Loucy (cell line): ENCODE measurements at regions not wholly inside any gene's neighbourhood (a gene's known extent, or its start where the extent isn't known, plus 50 kb on each side); places are given as distances from the start of the nearest gene placed in this dataset.

Experiments
- H2AFZ ChIP-seq: fragments of 200-600 bp; sonication (generic); 2 replicates; pipeline ENCODE4 v1.6.0; 2016; ENCODE audit warnings: antibody characterized with exemption, mild to moderate bottlenecking, low read length, moderate library complexity
- H3F3A ChIP-seq: fragments of 200-600 bp; 2 replicates; pipeline ENCODE4 v1.6.0; 2016; ENCODE audit warnings: antibody characterized with exemption, low read depth, mild to moderate bottlenecking
- H3K27me3 ChIP-seq: fragments of 200-600 bp; sonication (generic); 2 replicates; pipeline ENCODE4 v1.6.1; 2014; ENCODE audit warnings: low read length, mild to moderate bottlenecking; ENCODE audit not compliant: insufficient read depth, poor library complexity, severe bottlenecking
- H3K36me3 ChIP-seq: fragments of 200-600 bp; sonication (generic); 2 replicates; pipeline ENCODE4 v1.6.1; 2016; ENCODE audit warnings: low read length; ENCODE audit not compliant: insufficient read depth
- H3K4me1 ChIP-seq: fragments of 200-600 bp; sonication (generic); 2 replicates; pipeline ENCODE4 v1.5.1; 2014; ENCODE audit warnings: low read length, mild to moderate bottlenecking; ENCODE audit not compliant: insufficient read depth, poor library complexity, severe bottlenecking
- H3K4me2 ChIP-seq: fragments of 200-600 bp; sonication (generic); 2 replicates; pipeline ENCODE4 v1.6.0; 2014; ENCODE audit warnings: antibody characterized with exemption, low read length, low read depth, mild to moderate bottlenecking; ENCODE audit not compliant: poor library complexity, severe bottlenecking
- H3K4me3 ChIP-seq: fragments of 200-600 bp; sonication (generic); 2 replicates; pipeline ENCODE4 v1.5.1; 2014; ENCODE audit warnings: low read length, mild to moderate bottlenecking, mixed read lengths; ENCODE audit not compliant: poor library complexity, severe bottlenecking
- H3K79me2 ChIP-seq: fragments of 200-600 bp; sonication (generic); 2 replicates; pipeline ENCODE4 v1.6.1; 2014; ENCODE audit warnings: low read length; ENCODE audit not compliant: insufficient read depth
- H3K9ac ChIP-seq: fragments of 200-600 bp; sonication (generic); 2 replicates; pipeline ENCODE4 v1.6.0; 2014; ENCODE audit warnings: mild to moderate bottlenecking, low read depth, low read length, moderate library complexity; ENCODE audit not compliant: poor library complexity, severe bottlenecking
- H3K9me2 ChIP-seq: fragments of 200-600 bp; sonication (generic); replicated peaks from 2 replicates; pipeline ENCODE4 v1.6.1; 2016; ENCODE audit warnings: low read depth, low read length, mixed read lengths
- H3K9me3 ChIP-seq: fragments of 200-600 bp; sonication (generic); 2 replicates; pipeline ENCODE4 v1.6.1; 2014; ENCODE audit warnings: mild to moderate bottlenecking, antibody characterized with exemption, low read length, low read depth; ENCODE audit not compliant: insufficient read depth
- H4K20me1 ChIP-seq: fragments of 200-600 bp; sonication (generic); 2 replicates; pipeline ENCODE4 v1.6.0; 2014; ENCODE audit warnings: antibody characterized with exemption, low read length, mild to moderate bottlenecking; ENCODE audit not compliant: insufficient read depth, poor library complexity, severe bottlenecking
- CTCF ChIP-seq: fragments of 200-600 bp; sonication (generic); conservative IDR thresholded peaks from 2 replicates; pipeline ENCODE4 v1.5.1; 2014; ENCODE audit warnings: mild to moderate bottlenecking, antibody characterized with exemption, low read length
- EZH2phosphoT487 ChIP-seq: fragments of 200-600 bp; IDR thresholded peaks from 2 replicates; pipeline ENCODE4 v1.6.1; 2018; ENCODE audit warnings: antibody characterized with exemption, mild to moderate bottlenecking, moderate library complexity, borderline replicate concordance

DNA sequence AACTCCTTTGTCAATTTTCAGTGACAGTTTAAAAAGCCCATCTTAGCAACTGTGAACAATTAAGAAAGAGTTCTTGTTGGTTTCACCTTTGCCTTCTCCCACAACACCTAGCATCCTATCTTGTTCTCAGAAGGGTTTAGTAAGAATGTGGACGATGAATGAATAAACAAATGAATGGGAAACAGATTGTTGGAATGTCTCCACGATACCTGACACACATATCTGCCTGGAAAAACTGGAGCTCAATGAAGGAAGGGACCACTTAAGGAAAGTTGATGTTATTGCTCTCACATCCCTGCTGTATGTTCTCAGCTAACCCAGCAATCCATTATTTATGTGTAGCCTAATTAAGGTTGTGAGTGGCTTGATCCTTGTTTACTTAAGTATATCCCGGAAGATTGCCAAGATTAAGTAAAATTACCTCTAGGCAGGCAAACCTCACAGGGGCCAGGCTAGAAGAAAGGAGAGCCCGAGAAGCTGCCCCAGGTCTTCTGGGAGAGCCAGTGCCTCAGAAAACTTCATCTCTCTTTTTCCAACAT, 286.4 kb downstream of the NXPE2 start:
- Histone ChIP-seq H2AFZ (no peak overlapping the region), H3F3A (no peaks in the 10 kb centered on the region), H3K79me2 (no peaks in the 10 kb centered on the region), H3K4me2 (no peak overlapping the region), H4K20me1 (no peaks in the 10 kb centered on the region), H3K4me1 (no peaks in the 10 kb centered on the region), H3K4me3 (no peak overlapping the region), H3K9me2 (no peaks in the 10 kb centered on the region), H3K9ac (no peak overlapping the region), H3K9me3 (no peaks in the 10 kb centered on the region), H3K36me3 (no peaks in the 10 kb centered on the region), H3K27me3 (no peaks in the 10 kb centered on the region)
- TF ChIP-seq CTCF (no peak), EZH2phosphoT487 (no peak)

DNA sequence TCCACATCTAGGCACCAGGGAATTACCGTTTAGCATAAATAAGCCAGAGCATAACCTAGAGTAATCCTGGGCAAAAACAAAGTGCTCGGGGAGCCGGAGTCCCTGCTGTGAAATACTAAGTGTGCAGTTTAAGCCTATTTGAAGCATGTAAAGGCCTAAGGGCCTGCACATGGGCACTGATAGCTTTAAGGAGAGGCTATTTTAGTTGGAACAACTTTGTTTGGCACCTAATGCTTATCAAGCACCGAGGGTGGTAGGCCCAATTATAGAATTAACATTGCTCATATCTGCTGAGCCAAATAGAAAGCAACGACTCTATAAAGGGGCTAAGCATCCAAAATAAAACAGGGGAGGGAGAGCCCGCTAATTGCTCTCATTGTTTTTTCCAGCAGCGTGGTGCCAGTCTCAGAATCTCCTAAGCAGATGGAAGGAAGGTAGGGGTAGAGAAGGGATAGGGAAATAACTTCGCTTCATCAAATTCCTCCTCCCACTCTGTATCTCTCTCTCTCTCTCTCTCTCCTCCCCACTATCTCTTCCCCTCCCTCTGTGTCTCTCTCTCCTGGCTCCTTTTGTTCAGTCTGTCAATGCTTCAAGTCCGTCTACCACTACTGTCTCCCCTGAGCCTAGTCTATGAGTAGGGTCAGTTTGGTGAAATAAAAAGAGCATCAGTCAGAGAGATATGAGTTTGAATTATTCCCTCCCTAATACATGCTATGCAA, 292.8 kb downstream of the NXPE2 start:
- no peaks in the 10 kb centered on the region for H3K9me2 ChIP-seq
- H3K4me3 ChIP-seq = no peak overlapping the region
- H3K27me3 ChIP-seq = no peaks in the 10 kb centered on the region
- H3K4me1 ChIP-seq = no peaks in the 10 kb centered on the region
- H3K9ac ChIP-seq = no peak overlapping the region
- H4K20me1 ChIP-seq = no peaks in the 10 kb centered on the region
- no peaks in the 10 kb centered on the region for H3F3A ChIP-seq
- H3K79me2 ChIP-seq = no peaks in the 10 kb centered on the region
- TF ChIP-seq EZH2phosphoT487 (no peak), CTCF (no peak)
- no peaks in the 10 kb centered on the region for H3K36me3 ChIP-seq
- H2AFZ ChIP-seq = no peak overlapping the region
- no peaks in the 10 kb centered on the region for H3K9me3 ChIP-seq
- no peak overlapping the region for H3K4me2 ChIP-seq

DNA sequence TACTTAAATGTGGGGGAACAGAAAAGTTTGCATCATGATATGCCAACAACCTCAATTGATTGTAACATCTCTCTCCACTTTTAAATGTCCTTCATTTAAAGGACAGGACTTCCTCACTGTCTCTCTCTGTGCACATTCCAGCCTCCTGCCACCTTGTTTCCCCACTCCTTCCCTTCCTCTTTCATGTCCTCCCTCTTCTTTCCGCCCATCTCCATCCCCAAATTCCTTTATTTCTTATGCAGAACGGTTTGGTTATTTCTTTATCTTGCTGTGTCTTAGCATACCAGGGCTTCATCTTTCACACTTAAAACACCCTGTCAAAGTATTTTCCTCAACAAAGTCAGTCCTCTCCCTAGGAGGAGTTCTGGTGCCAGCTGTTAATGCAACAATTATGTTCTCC, 293.8 kb downstream of the NXPE2 start:
- Histone ChIP-seq H3K9me2 (no peaks in the 10 kb centered on the region), H3K4me1 (no peaks in the 10 kb centered on the region), H3K9ac (no peak overlapping the region), H2AFZ (no peak overlapping the region), H3K9me3 (no peaks in the 10 kb centered on the region), H3K79me2 (no peaks in the 10 kb centered on the region), H3K27me3 (no peaks in the 10 kb centered on the region), H3K36me3 (no peaks in the 10 kb centered on the region), H4K20me1 (no peaks in the 10 kb centered on the region), H3K4me3 (no peak overlapping the region), H3K4me2 (no peak overlapping the region), H3F3A (no peaks in the 10 kb centered on the region)
- no peak for TF ChIP-seq CTCF
- TF ChIP-seq EZH2phosphoT487 = no peak
